ENCODE measurements at regions not wholly inside any gene's neighbourhood (a gene's known extent, or its start where the extent isn't known, plus 50 kb on each side); places are given as distances from the start of the nearest gene placed in this dataset.
"Not testable (repeated sequence)": the region's sequence is repeated elsewhere in the genome, so short reads cannot be mapped to it uniquely, and the experiment has no call there.

DNA sequence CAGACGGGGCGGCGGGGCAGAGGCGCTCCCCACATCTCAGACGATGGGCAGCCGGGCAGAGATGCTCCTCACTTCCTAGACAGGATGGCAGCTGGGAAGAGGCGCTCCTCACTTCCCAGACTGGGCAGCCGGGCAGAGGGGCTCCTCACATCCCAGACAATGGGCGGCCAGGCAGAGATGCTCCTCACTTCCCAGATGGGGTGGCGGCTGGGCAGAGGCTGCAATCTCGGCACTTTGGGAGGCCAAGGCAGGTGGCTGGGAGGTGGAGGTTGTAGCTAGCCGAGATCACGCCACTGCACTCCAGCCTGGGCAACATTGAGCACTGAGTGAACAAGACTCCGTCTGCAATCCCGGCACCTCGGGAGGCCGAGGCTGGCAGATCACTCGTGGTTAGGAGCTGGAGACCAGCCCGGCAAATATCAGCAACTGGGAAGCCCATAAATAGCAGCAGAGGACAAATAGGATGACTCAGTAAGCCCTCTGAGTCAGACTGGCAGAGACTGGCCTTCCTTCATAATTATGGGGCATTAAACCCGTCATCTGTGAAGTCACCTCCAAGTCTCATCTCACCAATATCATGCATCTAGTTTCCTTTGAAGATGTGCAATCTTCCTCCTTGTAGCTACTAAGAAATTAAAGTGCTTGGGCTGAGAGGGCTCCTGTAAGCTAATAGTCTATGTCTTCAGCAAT is 337.3 kb downstream of the GOLGA6L6 start:
- H3K4me3 Mint-ChIP-seq (ENCODE audit: low read depth, unreplicated experiment); H3K27me3 Mint-ChIP-seq (ENCODE audit: unreplicated experiment); CTCF ChIA-PET; H3K4me1 Mint-ChIP-seq (ENCODE audit: low read depth, unreplicated experiment); H3K9me3 Mint-ChIP-seq (ENCODE audit: low read depth, unreplicated experiment); DNase-seq; H3K36me3 Mint-ChIP-seq (ENCODE audit: insufficient read depth, unreplicated experiment); BruUV-seq (replicated peaks); intact Hi-C loops (cut with micrococcal nuclease; ENCODE audit: unreplicated experiment); H3K27ac Mint-ChIP-seq (ENCODE audit: unreplicated experiment): not testable (repeated sequence)

DNA sequence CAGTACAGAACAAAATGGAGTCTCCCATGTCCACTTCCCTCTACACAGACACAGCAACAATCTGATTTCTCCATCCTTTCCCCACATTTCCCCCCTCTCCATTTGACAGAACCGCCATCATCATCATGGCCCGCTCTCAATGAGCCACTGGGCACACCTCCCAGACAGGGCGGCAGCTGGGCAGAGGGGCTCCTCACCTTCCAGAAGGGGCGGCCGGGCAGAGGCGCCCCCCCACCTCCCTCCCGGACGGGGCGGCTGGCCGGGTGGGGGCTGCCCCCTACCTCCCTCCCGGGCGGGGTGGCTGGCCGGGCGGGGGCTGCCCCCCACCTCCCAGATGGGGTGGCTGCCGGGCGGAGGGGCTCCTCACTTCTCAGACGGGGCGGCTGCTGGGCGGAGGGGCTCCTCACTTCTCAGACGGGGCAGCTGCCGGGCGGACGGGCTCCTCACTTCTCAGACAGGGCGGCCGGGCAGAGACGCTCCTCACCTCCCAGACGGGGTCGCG is 337.9 kb downstream of the GOLGA6L6 start:
- H3K4me3 Mint-ChIP-seq (ENCODE audit: low read depth, unreplicated experiment); H3K4me1 Mint-ChIP-seq (ENCODE audit: low read depth, unreplicated experiment); intact Hi-C loops (cut with micrococcal nuclease; ENCODE audit: unreplicated experiment): not testable (repeated sequence)

DNA sequence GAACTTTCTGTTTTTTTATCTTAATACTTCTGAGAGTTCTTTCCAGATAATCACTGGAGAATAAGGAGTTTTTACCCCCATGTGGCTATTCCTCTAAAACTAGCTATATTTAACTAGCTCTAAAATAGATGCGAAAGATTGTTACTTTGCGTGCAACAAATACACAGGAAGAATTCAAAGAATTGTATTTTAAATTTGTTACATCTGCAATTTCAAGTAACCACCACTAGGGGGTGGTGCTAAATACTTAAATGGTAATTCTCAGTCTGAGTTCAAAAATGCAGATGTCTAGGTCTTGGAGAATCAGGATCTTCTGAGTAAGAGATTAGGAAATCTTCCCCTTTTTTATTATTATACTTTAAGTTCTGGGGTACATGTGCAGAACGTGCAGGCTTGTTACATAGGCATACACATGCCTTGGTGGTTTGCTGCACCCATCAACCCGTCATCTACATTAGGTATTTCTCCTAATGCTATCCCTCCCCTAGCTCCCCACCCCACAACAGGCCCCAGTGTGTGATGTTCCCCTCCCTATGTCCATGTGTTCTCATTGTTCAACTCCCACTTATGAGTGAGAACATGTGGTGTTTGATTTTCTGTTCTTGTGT is 346.9 kb downstream of the GOLGA6L6 start:
- BruUV-seq (replicated peaks); H3K9me3 Mint-ChIP-seq (ENCODE audit: low read depth, unreplicated experiment); H3K27me3 Mint-ChIP-seq (ENCODE audit: unreplicated experiment); H3K27ac Mint-ChIP-seq (ENCODE audit: unreplicated experiment); DNase-seq; H3K4me1 Mint-ChIP-seq (ENCODE audit: low read depth, unreplicated experiment); intact Hi-C loops (cut with micrococcal nuclease; ENCODE audit: unreplicated experiment); CTCF ChIA-PET; H3K36me3 Mint-ChIP-seq (ENCODE audit: insufficient read depth, unreplicated experiment); H3K4me3 Mint-ChIP-seq (ENCODE audit: low read depth, unreplicated experiment): not testable (repeated sequence)

More for the DNA sequence above, 337.9 kb downstream of the GOLGA6L6 start:
- H3K9me3 Mint-ChIP-seq (ENCODE audit: low read depth, unreplicated experiment); H3K36me3 Mint-ChIP-seq (ENCODE audit: insufficient read depth, unreplicated experiment); DNase-seq; H3K27me3 Mint-ChIP-seq (ENCODE audit: unreplicated experiment); BruUV-seq (replicated peaks); CTCF ChIA-PET; H3K27ac Mint-ChIP-seq (ENCODE audit: unreplicated experiment): not testable (repeated sequence)

DNA sequence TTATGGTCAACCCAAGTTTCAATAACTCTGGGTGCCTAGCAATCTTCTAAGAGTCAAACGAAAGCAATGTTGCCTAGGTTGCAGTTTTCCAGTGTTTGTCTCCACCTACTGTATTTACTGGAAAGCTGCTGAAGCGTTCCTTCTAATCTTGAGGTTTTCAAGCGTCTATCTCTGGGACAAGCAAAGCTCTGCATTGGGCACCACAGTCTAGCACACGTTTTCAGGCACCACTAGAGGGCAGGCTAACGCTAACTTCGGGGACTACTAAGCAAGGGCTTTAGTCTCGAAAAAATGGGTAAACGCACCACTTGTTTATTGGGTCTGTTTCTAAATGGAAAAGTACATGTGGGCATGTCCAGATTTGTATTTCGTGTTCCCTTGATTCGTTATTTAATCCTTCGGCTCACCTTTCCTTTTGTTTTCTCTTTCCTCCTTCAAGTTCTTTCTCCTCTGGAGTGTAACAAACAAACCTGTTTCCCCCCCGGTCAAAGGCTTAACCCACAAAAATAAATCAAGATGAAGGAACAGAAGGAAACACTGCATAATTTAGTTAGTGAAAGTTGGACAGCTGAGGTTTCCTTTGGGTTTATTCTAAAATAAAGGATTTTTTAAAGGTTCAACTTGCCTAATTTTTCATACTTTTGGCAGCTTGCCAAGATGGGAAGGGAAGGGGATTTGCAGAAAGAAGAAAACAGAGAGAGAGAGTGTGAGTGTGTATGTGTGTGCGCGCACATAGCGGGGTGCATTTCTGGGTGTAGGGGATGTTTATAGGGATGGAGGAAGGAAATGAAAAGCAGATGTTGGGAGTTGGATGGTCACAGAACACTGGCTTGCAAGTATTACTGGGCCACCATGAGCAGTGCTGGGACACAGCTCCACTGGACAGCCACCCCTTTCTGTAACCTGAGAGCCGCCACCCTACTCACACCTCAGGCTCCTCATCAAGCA is 348.3 kb downstream of the GOLGA6L6 start:
- H3K27me3 Mint-ChIP-seq (ENCODE audit: unreplicated experiment); DNase-seq; H3K4me3 Mint-ChIP-seq (ENCODE audit: low read depth, unreplicated experiment); BruUV-seq (replicated peaks); H3K27ac Mint-ChIP-seq (ENCODE audit: unreplicated experiment); H3K4me1 Mint-ChIP-seq (ENCODE audit: low read depth, unreplicated experiment); H3K36me3 Mint-ChIP-seq (ENCODE audit: insufficient read depth, unreplicated experiment); intact Hi-C loops (cut with micrococcal nuclease; ENCODE audit: unreplicated experiment); H3K9me3 Mint-ChIP-seq (ENCODE audit: low read depth, unreplicated experiment); CTCF ChIA-PET: not testable (repeated sequence)

DNA sequence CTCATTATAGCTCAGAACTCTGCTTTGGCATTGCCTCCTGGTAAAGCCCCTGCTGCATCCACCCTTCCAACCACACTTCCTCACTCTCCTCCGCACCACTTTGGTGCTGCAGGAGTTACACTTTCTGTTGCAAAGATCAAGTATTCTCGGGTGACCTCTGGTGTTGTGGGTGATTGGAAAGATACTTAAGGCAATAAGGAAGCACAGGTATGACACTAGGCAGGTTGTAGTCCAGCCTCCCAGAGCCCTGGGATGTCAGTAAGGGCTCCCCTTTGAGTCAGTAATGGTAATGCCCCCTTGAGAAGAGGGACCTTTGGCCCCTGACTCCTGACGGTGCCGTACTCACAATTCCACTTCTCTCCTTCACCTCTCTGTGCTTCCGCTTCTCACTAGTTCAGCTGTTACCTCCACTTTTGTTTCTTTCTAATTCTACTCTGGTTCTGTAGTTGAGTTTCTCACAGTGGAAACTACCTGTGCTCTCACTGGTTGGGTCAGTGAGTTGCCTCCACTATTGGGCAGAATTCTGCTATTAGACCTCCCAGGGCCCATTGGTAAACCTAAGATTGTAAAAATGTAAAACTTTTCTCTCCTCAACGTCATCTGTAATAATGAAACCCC is 350.0 kb downstream of the GOLGA6L6 start:
- DNase-seq; BruUV-seq (replicated peaks); H3K9me3 Mint-ChIP-seq (ENCODE audit: low read depth, unreplicated experiment); intact Hi-C loops (cut with micrococcal nuclease; ENCODE audit: unreplicated experiment); H3K27ac Mint-ChIP-seq (ENCODE audit: unreplicated experiment); H3K4me3 Mint-ChIP-seq (ENCODE audit: low read depth, unreplicated experiment); H3K36me3 Mint-ChIP-seq (ENCODE audit: insufficient read depth, unreplicated experiment); CTCF ChIA-PET; H3K27me3 Mint-ChIP-seq (ENCODE audit: unreplicated experiment); H3K4me1 Mint-ChIP-seq (ENCODE audit: low read depth, unreplicated experiment): not testable (repeated sequence)

DNA sequence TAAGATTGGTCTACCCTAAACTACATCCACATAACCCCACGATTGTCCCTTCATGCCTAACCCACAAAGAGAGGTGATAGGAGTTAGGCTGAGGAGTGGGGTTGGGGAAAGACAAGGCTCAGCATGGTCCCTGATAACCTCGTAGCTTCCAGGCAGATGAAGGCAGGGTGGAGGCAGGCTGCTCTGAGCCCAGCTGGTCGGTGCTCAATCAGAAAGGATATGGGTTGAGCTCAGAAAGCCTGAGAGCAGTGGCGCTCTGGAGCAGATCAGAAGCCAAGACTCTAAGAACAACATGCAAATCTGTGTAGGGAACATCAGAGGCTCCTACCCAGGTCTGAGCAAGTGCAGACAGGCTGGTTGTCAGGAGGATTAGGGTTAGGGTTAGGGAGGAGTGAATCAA is 353.0 kb downstream of the GOLGA6L6 start:
- CTCF ChIA-PET; H3K4me3 Mint-ChIP-seq (ENCODE audit: low read depth, unreplicated experiment); H3K27me3 Mint-ChIP-seq (ENCODE audit: unreplicated experiment); H3K36me3 Mint-ChIP-seq (ENCODE audit: insufficient read depth, unreplicated experiment); H3K27ac Mint-ChIP-seq (ENCODE audit: unreplicated experiment); intact Hi-C loops (cut with micrococcal nuclease; ENCODE audit: unreplicated experiment); BruUV-seq (replicated peaks); DNase-seq; H3K4me1 Mint-ChIP-seq (ENCODE audit: low read depth, unreplicated experiment); H3K9me3 Mint-ChIP-seq (ENCODE audit: low read depth, unreplicated experiment): not testable (repeated sequence)

DNA sequence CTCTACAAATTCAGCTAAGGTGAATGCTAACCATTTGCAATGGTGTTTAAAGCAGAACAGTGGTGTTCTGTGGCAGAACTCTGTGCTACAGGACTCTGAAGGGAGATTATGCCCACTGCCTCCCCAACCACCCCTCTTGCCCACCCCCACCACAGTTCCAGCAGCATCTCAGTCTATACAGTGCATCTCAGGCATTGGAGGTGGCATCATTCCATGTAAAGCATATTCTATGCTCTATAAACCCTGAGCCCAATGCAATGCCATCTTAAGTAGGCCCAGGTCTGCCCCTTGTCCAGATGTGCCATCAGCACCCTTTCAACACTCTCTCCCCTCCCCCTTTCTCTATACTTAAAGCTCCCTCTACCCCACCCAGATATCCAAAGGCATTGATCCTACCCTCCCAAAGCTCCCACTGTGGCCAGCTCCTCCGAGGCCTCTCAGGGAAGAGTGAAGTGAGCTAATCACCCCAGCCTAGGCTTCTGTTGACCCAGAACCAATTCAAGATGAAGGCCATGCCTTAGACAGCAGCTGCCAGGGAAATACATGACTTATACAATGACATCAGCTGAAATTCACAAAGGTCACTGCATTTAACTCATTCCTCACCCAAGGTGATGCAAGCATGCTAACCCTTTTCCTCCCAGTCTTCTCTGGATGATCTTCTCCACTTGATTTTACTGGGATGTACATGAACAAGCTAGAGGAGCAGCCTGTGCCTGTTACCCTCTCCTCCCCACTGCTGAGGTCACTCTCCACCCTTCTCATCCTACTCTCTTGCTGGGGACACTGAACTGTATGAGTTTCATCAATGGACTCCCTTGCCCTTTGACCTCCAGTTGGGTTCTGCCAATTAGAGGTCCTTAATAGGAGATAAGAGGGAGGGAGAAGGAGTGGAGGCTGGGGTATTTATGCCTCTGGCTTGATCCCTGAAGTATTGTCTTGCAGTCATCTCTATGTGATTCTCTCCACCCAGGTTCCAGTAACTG is 353.9 kb downstream of the GOLGA6L6 start:
- DNase-seq; H3K9me3 Mint-ChIP-seq (ENCODE audit: low read depth, unreplicated experiment); H3K36me3 Mint-ChIP-seq (ENCODE audit: insufficient read depth, unreplicated experiment); CTCF ChIA-PET; H3K27me3 Mint-ChIP-seq (ENCODE audit: unreplicated experiment); BruUV-seq (replicated peaks); intact Hi-C loops (cut with micrococcal nuclease; ENCODE audit: unreplicated experiment); H3K4me3 Mint-ChIP-seq (ENCODE audit: low read depth, unreplicated experiment); H3K27ac Mint-ChIP-seq (ENCODE audit: unreplicated experiment); H3K4me1 Mint-ChIP-seq (ENCODE audit: low read depth, unreplicated experiment): not testable (repeated sequence)

DNA sequence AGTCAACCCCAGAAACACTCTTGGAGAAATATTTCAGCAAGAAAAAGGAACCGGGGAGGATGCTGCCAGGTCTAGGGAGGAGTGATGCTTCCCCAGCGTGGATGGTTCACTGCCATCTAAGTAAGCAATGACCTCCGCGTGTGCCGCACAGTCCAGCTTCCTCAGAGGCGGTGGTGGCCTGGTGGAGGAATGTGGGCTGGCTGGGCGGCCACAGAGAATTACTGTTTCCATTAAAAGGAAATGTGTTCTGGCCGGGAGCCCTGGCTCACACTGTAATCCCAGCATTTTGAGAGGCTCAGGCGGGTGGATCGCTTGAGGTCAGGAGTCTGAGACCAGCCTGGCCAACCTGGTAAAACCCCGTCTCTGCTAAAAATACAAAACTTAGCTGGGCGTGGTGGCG is 356.7 kb downstream of the GOLGA6L6 start:
- H3K36me3 Mint-ChIP-seq (ENCODE audit: insufficient read depth, unreplicated experiment); intact Hi-C loops (cut with micrococcal nuclease; ENCODE audit: unreplicated experiment); H3K4me1 Mint-ChIP-seq (ENCODE audit: low read depth, unreplicated experiment); H3K27me3 Mint-ChIP-seq (ENCODE audit: unreplicated experiment); H3K27ac Mint-ChIP-seq (ENCODE audit: unreplicated experiment); DNase-seq; H3K4me3 Mint-ChIP-seq (ENCODE audit: low read depth, unreplicated experiment); H3K9me3 Mint-ChIP-seq (ENCODE audit: low read depth, unreplicated experiment); CTCF ChIA-PET; BruUV-seq (replicated peaks): not testable (repeated sequence)

DNA sequence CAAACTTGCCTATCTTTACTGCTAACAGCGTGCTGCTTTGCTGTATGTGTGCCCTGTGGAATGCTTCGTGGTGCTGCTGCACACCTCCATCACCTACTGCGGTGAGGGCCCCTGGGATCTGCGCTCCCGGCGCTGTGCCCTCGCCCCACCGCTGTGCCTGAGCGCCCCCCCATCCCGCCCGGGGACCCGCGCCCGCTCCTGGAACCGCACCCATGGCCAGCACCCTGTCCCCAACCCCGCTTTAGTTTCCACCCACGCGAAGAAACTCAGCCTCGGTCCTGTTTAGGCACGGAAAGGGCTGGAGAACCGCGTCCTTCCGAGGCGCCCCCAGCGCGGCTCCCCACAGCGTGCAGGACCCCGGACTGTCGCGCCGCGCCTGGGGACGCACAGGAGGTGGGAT is 373.4 kb downstream of the GOLGA6L6 start:
- H3K4me3 Mint-ChIP-seq (ENCODE audit: low read depth, unreplicated experiment); BruUV-seq (replicated peaks); H3K9me3 Mint-ChIP-seq (ENCODE audit: low read depth, unreplicated experiment); H3K4me1 Mint-ChIP-seq (ENCODE audit: low read depth, unreplicated experiment); CTCF ChIA-PET; H3K36me3 Mint-ChIP-seq (ENCODE audit: insufficient read depth, unreplicated experiment); H3K27me3 Mint-ChIP-seq (ENCODE audit: unreplicated experiment); DNase-seq; intact Hi-C loops (cut with micrococcal nuclease; ENCODE audit: unreplicated experiment); H3K27ac Mint-ChIP-seq (ENCODE audit: unreplicated experiment): not testable (repeated sequence)
